Omental fat pad (tissue), 3 donors: ENCODE measurements at regions not wholly inside any gene's neighbourhood (a gene's known extent, or its start where the extent isn't known, plus 50 kb on each side); places are given as distances from the start of the nearest gene placed in this dataset.

Experiments
- ATAC-seq: fragments of 150-250 bp; one replicate; pipeline ENCODE4 v1.9.1; 2016; ENCODE audit warnings: mild to moderate bottlenecking, moderate library complexity; ENCODE audit not compliant: low FRiP score
- DNase-seq: peaks from one replicate; pipeline ENCODE4 v3.0.0-alpha.2; 2019; ENCODE audit warnings: low spot score
- TF ChIP-seq, protein P1 (sequence below), 3 donors: fragments of 450-650 bp; IDR thresholded peaks; one replicate each; pipeline ENCODE4 v1.5.1; 2016 to 2017; ENCODE audit warnings: antibody characterized with exemption in 3 of 3, mild to moderate bottlenecking in 3 of 3, moderate library complexity in 2 of 3

- TF ChIP-seq, protein P1, sequence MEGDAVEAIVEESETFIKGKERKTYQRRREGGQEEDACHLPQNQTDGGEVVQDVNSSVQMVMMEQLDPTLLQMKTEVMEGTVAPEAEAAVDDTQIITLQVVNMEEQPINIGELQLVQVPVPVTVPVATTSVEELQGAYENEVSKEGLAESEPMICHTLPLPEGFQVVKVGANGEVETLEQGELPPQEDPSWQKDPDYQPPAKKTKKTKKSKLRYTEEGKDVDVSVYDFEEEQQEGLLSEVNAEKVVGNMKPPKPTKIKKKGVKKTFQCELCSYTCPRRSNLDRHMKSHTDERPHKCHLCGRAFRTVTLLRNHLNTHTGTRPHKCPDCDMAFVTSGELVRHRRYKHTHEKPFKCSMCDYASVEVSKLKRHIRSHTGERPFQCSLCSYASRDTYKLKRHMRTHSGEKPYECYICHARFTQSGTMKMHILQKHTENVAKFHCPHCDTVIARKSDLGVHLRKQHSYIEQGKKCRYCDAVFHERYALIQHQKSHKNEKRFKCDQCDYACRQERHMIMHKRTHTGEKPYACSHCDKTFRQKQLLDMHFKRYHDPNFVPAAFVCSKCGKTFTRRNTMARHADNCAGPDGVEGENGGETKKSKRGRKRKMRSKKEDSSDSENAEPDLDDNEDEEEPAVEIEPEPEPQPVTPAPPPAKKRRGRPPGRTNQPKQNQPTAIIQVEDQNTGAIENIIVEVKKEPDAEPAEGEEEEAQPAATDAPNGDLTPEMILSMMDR (IDR thresholded peaks at IDR 0.05): no peak
- DNase-seq (no peak), ATAC-seq (no peak)
Measured at GRCh38 chr1:194512345-194512744, 1325.9 kb upstream of the B3GALT2 start.

DNA sequence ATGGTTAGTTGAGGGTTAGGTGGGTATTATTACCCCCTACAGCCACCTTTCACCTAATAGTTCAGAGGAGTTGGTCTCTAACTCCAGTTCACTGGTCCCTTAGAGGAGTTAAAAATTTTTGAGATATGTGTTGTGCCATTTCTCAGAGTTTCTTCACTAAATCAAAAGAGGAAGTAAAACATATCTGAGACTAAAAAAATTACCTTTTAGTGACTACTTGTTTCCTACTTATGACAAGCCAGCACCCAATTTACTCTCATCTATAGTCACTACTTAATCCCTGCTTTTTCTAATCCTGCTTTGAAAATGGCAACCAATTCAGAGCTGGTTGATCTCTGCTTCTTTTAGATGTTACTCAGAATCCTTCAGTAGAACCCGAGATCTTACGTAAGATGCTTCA is 1316.8 kb upstream of the B3GALT2 start:
- TF ChIP-seq, protein P1 (IDR thresholded peaks at IDR 0.05): no peak
- no peak for DNase-seq
- ATAC-seq: no peak

- no peak for ATAC-seq
- TF ChIP-seq, protein P1 (IDR thresholded peaks at IDR 0.05): no peak
- DNase-seq: no peak
Measured at GRCh38 chr1:194495434-194495833, 1309.0 kb upstream of the B3GALT2 start.

- TF ChIP-seq, protein P1 (IDR thresholded peaks at IDR 0.05): no peak
- DNase-seq: no peak
- ATAC-seq: no peak
Measured at GRCh38 chr1:194487172-194487571, 1300.8 kb upstream of the B3GALT2 start.

GRCh38 chr1:194485432-194485831 is 1299.0 kb upstream of the B3GALT2 start:
- no peak for DNase-seq
- no peak for ATAC-seq
- TF ChIP-seq, protein P1 (IDR thresholded peaks at IDR 0.05): no peak

GRCh38 chr1:194478731-194479130 is 1292.3 kb upstream of the B3GALT2 start:
- DNase-seq (no peak), ATAC-seq (no peak)
- TF ChIP-seq, protein P1 (IDR thresholded peaks at IDR 0.05): no peak

DNA sequence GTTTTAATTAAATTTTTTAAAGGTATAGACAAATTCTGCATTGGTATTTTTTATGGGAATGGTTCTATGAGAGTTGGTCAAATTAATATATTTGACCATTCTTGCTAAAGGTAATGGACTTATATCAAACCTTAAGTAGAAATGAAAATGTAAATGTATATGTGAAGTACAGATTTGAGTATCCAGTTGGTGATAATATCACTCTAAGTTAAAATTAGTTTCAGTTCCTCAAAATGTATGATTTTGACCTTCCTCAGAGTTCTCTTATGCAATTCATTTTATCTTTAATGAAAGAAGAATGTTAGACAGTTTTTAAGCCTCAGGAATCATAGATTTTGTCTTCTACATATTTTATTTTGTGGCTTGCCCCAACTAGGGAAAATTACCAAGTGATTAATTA is 1291.5 kb upstream of the B3GALT2 start:
- no peak for DNase-seq
- no peak for ATAC-seq
- TF ChIP-seq, protein P1 (IDR thresholded peaks at IDR 0.05): no peak
